ENCODE measurements at regions not wholly inside any gene's neighbourhood (a gene's known extent, or its start where the extent isn't known, plus 50 kb on each side); places are given as distances from the start of the nearest gene placed in this dataset.

- no peaks in the 10 kb centered on the region for H3K9me3 ChIP-seq (ENCODE audit: control insufficient read depth, insufficient read depth, low read length)
- Mint-ChIP-seq H3K4me1 (no peaks in the 10 kb centered on the region), H3K27me3 (ENCODE audit: low read depth in 2 of 2) (peaks cover 14 to 17% of the 10 kb centered on the region in 2 donors), H3K4me3 (no peak overlapping the region), H3K27ac (no peak overlapping the region), H3K9me3 (peaks cover 0 to 2% of the 10 kb centered on the region in 2 donors), H3K36me3 (no peaks in the 10 kb centered on the region)
- TF ChIP-seq CTCF (IDR thresholded peaks at IDR 0.05) = no peak
- H3K27me3 ChIP-seq (ENCODE audit: control insufficient read depth, insufficient read depth, low read length) = no peaks in the 10 kb centered on the region
- no peak overlapping the region for H3K27ac ChIP-seq (ENCODE audit: low read length)
- no peak overlapping the region for H3K4me3 ChIP-seq (ENCODE audit: low read length)
- no peaks in the 10 kb centered on the region for H3K4me1 ChIP-seq (ENCODE audit: control insufficient read depth, insufficient read depth, low read length)
- ATAC-seq (no peak), DNase-seq (no peak)
- 83% methylated on average over 13 of the region's 13 CpGs for WGBS (ENCODE audit: insufficient coverage)
- H3K36me3 ChIP-seq (ENCODE audit: control insufficient read depth, insufficient read depth, low read length) = no peaks in the 10 kb centered on the region
- intact Hi-C loops (cut with micrococcal nuclease) = no loop called here
Measured at GRCh38 chr10:91104193-91105041, 116.0 kb upstream of the PCGF5 start.

- H3K27ac Mint-ChIP-seq = no peak overlapping the region
- intact Hi-C loops (cut with micrococcal nuclease) = no loop called here
- no peak for DNase-seq
- no peak overlapping the region for H3K4me3 Mint-ChIP-seq
- 76% methylated on average over 2 of the region's 2 CpGs for WGBS (ENCODE audit: insufficient coverage)
- TF ChIP-seq CTCF (IDR thresholded peaks at IDR 0.05) = no peak
- H3K4me1 ChIP-seq (ENCODE audit: control insufficient read depth, insufficient read depth, low read length) = no peaks in the 10 kb centered on the region
- no peaks in the 10 kb centered on the region for H3K36me3 ChIP-seq (ENCODE audit: control insufficient read depth, insufficient read depth, low read length)
- no peak for ATAC-seq
- H3K4me3 ChIP-seq (ENCODE audit: low read length) = no peak overlapping the region
- peaks cover 0 to 2% of the 10 kb centered on the region in 2 donors for H3K9me3 Mint-ChIP-seq
- H3K36me3 Mint-ChIP-seq = no peaks in the 10 kb centered on the region
- H3K4me1 Mint-ChIP-seq = no peaks in the 10 kb centered on the region
- no peaks in the 10 kb centered on the region for H3K27me3 ChIP-seq (ENCODE audit: control insufficient read depth, insufficient read depth, low read length)
- H3K27ac ChIP-seq (ENCODE audit: low read length) = no peak overlapping the region
- H3K9me3 ChIP-seq (ENCODE audit: control insufficient read depth, insufficient read depth, low read length) = no peaks in the 10 kb centered on the region
- peaks cover 14 to 17% of the 10 kb centered on the region in 2 donors for H3K27me3 Mint-ChIP-seq (ENCODE audit: low read depth in 2 of 2)
Measured at GRCh38 chr10:91105269-91105668, 115.2 kb upstream of the PCGF5 start.

GRCh38 chr10:91108820-91109219, 111.6 kb upstream of the PCGF5 start:
- Mint-ChIP-seq H3K4me1 (no peaks in the 10 kb centered on the region), H3K36me3 (no peaks in the 10 kb centered on the region), H3K27me3 (ENCODE audit: low read depth in 2 of 2) (peaks cover 6 to 13% of the 10 kb centered on the region in 2 donors), H3K9me3 (peaks cover 0 to 2% of the 10 kb centered on the region in 2 donors), H3K4me3 (no peak overlapping the region), H3K27ac (no peak overlapping the region)
- ATAC-seq (no peak), DNase-seq (no peak)
- no peak for TF ChIP-seq CTCF (IDR thresholded peaks at IDR 0.05)
- H3K27me3 ChIP-seq (ENCODE audit: control insufficient read depth, insufficient read depth, low read length) = no peaks in the 10 kb centered on the region
- H3K4me1 ChIP-seq (ENCODE audit: control insufficient read depth, insufficient read depth, low read length) = no peaks in the 10 kb centered on the region
- no peak overlapping the region for H3K4me3 ChIP-seq (ENCODE audit: low read length)
- no peaks in the 10 kb centered on the region for H3K9me3 ChIP-seq (ENCODE audit: control insufficient read depth, insufficient read depth, low read length)
- no peaks in the 10 kb centered on the region for H3K36me3 ChIP-seq (ENCODE audit: control insufficient read depth, insufficient read depth, low read length)
- intact Hi-C loops (cut with micrococcal nuclease) = no loop called here
- H3K27ac ChIP-seq (ENCODE audit: low read length) = no peak overlapping the region

GRCh38 chr10:91111060-91111459, 109.4 kb upstream of the PCGF5 start:
- H3K9me3 Mint-ChIP-seq = peaks cover 0 to 2% of the 10 kb centered on the region in 2 donors
- 100% methylated on average over 2 of the region's 3 CpGs for WGBS (ENCODE audit: insufficient coverage)
- ATAC-seq = no peak
- Histone ChIP-seq H3K9me3 (ENCODE audit: control insufficient read depth, insufficient read depth, low read length) (no peaks in the 10 kb centered on the region), H3K27me3 (ENCODE audit: control insufficient read depth, insufficient read depth, low read length) (no peaks in the 10 kb centered on the region), H3K36me3 (ENCODE audit: control insufficient read depth, insufficient read depth, low read length) (no peaks in the 10 kb centered on the region), H3K4me1 (ENCODE audit: control insufficient read depth, insufficient read depth, low read length) (no peaks in the 10 kb centered on the region), H3K27ac (ENCODE audit: low read length) (no peak overlapping the region), H3K4me3 (ENCODE audit: low read length) (no peak overlapping the region)
- no peak for TF ChIP-seq CTCF (IDR thresholded peaks at IDR 0.05)
- no peak for DNase-seq
- H3K27ac Mint-ChIP-seq = no peak overlapping the region
- no peaks in the 10 kb centered on the region for H3K36me3 Mint-ChIP-seq
- no peaks in the 10 kb centered on the region for H3K4me1 Mint-ChIP-seq
- H3K27me3 Mint-ChIP-seq (ENCODE audit: low read depth in 2 of 2) = peaks cover 3 to 6% of the 10 kb centered on the region in 2 donors
- intact Hi-C loops (cut with micrococcal nuclease) = no loop called here
- H3K4me3 Mint-ChIP-seq = no peak overlapping the region
